Liver (tissue), 8 donors: ENCODE measurements at regions not wholly inside any gene's neighbourhood (a gene's known extent, or its start where the extent isn't known, plus 50 kb on each side); places are given as distances from the start of the nearest gene placed in this dataset.

Source experiments
- DNase-seq: peaks from one replicate; pipeline ENCODE4 v3.0.0-alpha.2; 2017; ENCODE audit warnings: low spot score
- H3K27ac ChIP-seq, 2 donors: one replicate each; pipeline ENCODE4 v1.7.0; 2013; ENCODE audit warnings: inconsistent platforms in 2 of 2, low read length in 2 of 2, control low read depth in 1 of 2, low read depth in 1 of 2, mild to moderate bottlenecking in 1 of 2
- H3K27me3 ChIP-seq, 4 donors: one replicate each; pipeline versions ENCODE4 v1.6.1 to v1.7.0; 2013; ENCODE audit warnings: low read length in 3 of 4, inconsistent platforms in 1 of 4, mild to moderate bottlenecking in 1 of 4, moderate library complexity in 1 of 4; ENCODE audit not compliant: control insufficient read depth in 4 of 4, insufficient read depth in 4 of 4
- H3K36me3 ChIP-seq, 4 donors: one replicate each; pipeline versions ENCODE4 v1.6.1 to v1.7.0; 2013; ENCODE audit warnings: low read length in 3 of 4, mild to moderate bottlenecking in 3 of 4, low read depth in 1 of 4, moderate library complexity in 1 of 4; ENCODE audit not compliant: control insufficient read depth in 4 of 4, insufficient read depth in 3 of 4
- H3K4me1 ChIP-seq, 4 donors: one replicate each; pipeline versions ENCODE4 v1.6.1 to v1.7.0; 2013; ENCODE audit warnings: low read length in 3 of 4, mild to moderate bottlenecking in 3 of 4, moderate library complexity in 1 of 4; ENCODE audit not compliant: control insufficient read depth in 4 of 4, insufficient read depth in 4 of 4
- H3K4me3 ChIP-seq, 3 donors: one replicate each; pipeline versions ENCODE4 v1.6.1 to v1.7.0; 2013; ENCODE audit warnings: low read length in 3 of 3, control low read depth in 1 of 3, low read depth in 1 of 3, mild to moderate bottlenecking in 1 of 3
- H3K9ac ChIP-seq, 2 donors: one replicate each; pipeline ENCODE4 v1.7.0; 2013; ENCODE audit warnings: low read length in 2 of 2, mild to moderate bottlenecking in 2 of 2, moderate library complexity in 2 of 2, control low read depth in 1 of 2, low read depth in 1 of 2
- H3K9me3 ChIP-seq, 4 donors: one replicate each; pipeline versions ENCODE4 v1.6.1 to v1.7.0; 2013; ENCODE audit warnings: low read length in 3 of 4; ENCODE audit not compliant: control insufficient read depth in 4 of 4
- CTCF ChIP-seq: fragments of 150-350 bp; IDR thresholded peaks from 2 replicates; pipeline ENCODE4 v1.5.1; 2017; ENCODE audit warnings: improper control_type of control experiment, low read depth, low read length; ENCODE audit not compliant: missing input control
- EGR1 ChIP-seq, 2 donors: IDR thresholded peaks; 2 replicates each; pipeline ENCODE4 v1.6.1; 2016 to 2018; ENCODE audit warnings: antibody characterized with exemption in 2 of 2, low read depth in 2 of 2
- FOXA1 ChIP-seq: IDR thresholded peaks from 2 replicates; pipeline ENCODE4 v1.6.1; 2016; ENCODE audit warnings: antibody characterized with exemption
- FOXA2 ChIP-seq: IDR thresholded peaks from 2 replicates; pipeline ENCODE4 v1.6.1; 2016; ENCODE audit warnings: antibody characterized with exemption
- GABPA ChIP-seq, 2 donors: IDR thresholded peaks in 1 of 2; conservative IDR thresholded peaks in 1 of 2; 2 replicates each; pipeline ENCODE4 v1.6.1; 2016; ENCODE audit warnings: antibody characterized with exemption in 2 of 2, mild to moderate bottlenecking in 1 of 2, moderate library complexity in 1 of 2
- HNF4A ChIP-seq, 2 donors: conservative IDR thresholded peaks; 2 replicates each; pipeline ENCODE4 v1.6.1; 2016; ENCODE audit warnings: antibody characterized with exemption in 2 of 2, mild to moderate bottlenecking in 2 of 2
- HNF4G ChIP-seq: IDR thresholded peaks from 2 replicates; pipeline ENCODE4 v1.6.1; 2016; ENCODE audit warnings: antibody characterized with exemption
- JUND ChIP-seq, 2 donors: IDR thresholded peaks; 2 replicates each; pipeline ENCODE4 v1.6.1; 2016; ENCODE audit warnings: antibody characterized with exemption in 2 of 2
- MAX ChIP-seq: IDR thresholded peaks from 2 replicates; pipeline ENCODE4 v1.6.1; 2016; ENCODE audit warnings: antibody characterized with exemption
- NR2F2 ChIP-seq: IDR thresholded peaks from 2 replicates; pipeline ENCODE4 v1.6.1; 2016; ENCODE audit warnings: antibody characterized with exemption
- RAD21 ChIP-seq, 2 donors: IDR thresholded peaks; 2 replicates each; pipeline ENCODE4 v1.6.1; 2016; ENCODE audit warnings: antibody characterized with exemption in 2 of 2, mild to moderate bottlenecking in 2 of 2
- REST ChIP-seq: IDR thresholded peaks from 2 replicates; pipeline ENCODE4 v1.6.1; 2016; ENCODE audit warnings: antibody characterized with exemption, mild to moderate bottlenecking
- RXRA ChIP-seq, 2 donors: IDR thresholded peaks; 2 replicates each; pipeline ENCODE4 v1.6.1; 2017 to 2018; ENCODE audit warnings: antibody characterized with exemption in 2 of 2, mild to moderate bottlenecking in 1 of 2
- SP1 ChIP-seq: IDR thresholded peaks from 2 replicates; pipeline ENCODE4 v1.6.1; 2018; ENCODE audit warnings: antibody characterized with exemption, mild to moderate bottlenecking
- TAF1 ChIP-seq: conservative IDR thresholded peaks from 2 replicates; pipeline ENCODE4 v1.6.1; 2016; ENCODE audit warnings: antibody characterized with exemption, mild to moderate bottlenecking
- YY1 ChIP-seq: IDR thresholded peaks from 2 replicates; pipeline ENCODE4 v1.6.1; 2016; ENCODE audit warnings: antibody characterized with exemption, mild to moderate bottlenecking
- WGBS: extraction: QIAGEN DNeasy Blood & Tissue Kit; methylation state at CpG from one replicate; pipeline ENCODE4 v1.1.7; 2013; 5-methylcytosine and 5-hydroxymethylcytosine counted together
- TF ChIP-seq, protein P1 (sequence below): IDR thresholded peaks from 2 replicates; pipeline ENCODE4 v1.6.1; 2016; ENCODE audit warnings: antibody characterized with exemption
- TF ChIP-seq, protein P2 (sequence below): IDR thresholded peaks from 2 replicates; pipeline ENCODE4 v1.6.1; 2016; ENCODE audit warnings: antibody characterized with exemption
- donor health status: healthy.
- donor health status: healthy.
- donor health status: healthy.
- donor health status: healthy.
- donor health status: healthy.

DNA sequence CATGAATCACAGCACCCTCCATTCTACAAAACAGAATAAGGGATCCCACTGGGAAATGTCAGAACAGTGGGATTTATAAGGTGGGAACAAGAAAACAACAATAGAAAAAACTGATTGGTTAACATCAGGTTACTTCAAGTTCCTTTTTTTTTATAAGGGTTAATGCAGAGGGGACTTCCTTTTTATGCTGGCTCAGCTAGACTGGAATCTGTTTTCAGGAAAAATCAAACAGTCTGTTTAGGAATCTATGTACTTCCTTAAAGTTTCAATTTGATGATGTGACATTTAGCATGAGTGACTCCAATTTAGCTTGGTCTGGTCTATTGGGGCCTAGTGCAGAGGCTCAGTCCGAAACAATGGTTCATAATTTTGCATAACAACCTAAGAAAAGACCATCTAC lies 192.9 kb downstream of the ADGRA3 start:
- 79% methylated on average over 1 of the region's 1 CpG for WGBS
- TF ChIP-seq, protein P1, sequence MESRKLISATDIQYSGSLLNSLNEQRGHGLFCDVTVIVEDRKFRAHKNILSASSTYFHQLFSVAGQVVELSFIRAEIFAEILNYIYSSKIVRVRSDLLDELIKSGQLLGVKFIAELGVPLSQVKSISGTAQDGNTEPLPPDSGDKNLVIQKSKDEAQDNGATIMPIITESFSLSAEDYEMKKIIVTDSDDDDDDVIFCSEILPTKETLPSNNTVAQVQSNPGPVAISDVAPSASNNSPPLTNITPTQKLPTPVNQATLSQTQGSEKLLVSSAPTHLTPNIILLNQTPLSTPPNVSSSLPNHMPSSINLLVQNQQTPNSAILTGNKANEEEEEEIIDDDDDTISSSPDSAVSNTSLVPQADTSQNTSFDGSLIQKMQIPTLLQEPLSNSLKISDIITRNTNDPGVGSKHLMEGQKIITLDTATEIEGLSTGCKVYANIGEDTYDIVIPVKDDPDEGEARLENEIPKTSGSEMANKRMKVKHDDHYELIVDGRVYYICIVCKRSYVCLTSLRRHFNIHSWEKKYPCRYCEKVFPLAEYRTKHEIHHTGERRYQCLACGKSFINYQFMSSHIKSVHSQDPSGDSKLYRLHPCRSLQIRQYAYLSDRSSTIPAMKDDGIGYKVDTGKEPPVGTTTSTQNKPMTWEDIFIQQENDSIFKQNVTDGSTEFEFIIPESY, result no peak
- TF ChIP-seq GABPA (IDR thresholded peaks at IDR 0.05 in 1 of 2, conservative IDR thresholded peaks at IDR 0.05 in 1 of 2), result no peak
- H3K36me3 ChIP-seq, result no peaks in the 10 kb centered on the region

DNA sequence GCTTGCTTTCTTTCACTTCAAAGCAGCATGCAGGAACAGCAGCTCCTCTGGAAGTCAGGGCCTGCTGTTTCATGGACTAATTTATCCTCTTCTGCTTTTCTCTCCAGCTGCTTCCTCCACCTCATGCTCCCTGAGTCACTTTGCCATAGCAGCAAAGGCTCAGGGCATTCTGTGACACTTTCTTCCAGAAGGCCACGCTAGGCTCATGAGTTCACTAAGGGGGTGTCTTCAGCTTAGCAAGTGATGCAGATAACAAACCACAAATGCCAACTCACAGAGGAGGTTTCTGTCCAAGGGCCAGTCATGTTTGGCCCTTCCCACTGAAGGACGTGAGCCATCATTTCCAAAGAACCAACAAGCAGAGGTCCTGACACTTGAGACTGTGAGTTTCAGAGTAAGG lies 200.2 kb downstream of the ADGRA3 start:
- Histone ChIP-seq H3K27me3 (no peaks in the 10 kb centered on the region), H3K9ac (no peak overlapping the region), H3K4me1 (no peaks in the 10 kb centered on the region), H3K4me3 (no peak overlapping the region), H3K36me3 (no peaks in the 10 kb centered on the region), H3K27ac (no peak overlapping the region), H3K9me3 (no peaks in the 10 kb centered on the region)
- no peak for DNase-seq
- no peak for TF ChIP-seq HNF4A (conservative IDR thresholded peaks at IDR 0.05)
- no peak for TF ChIP-seq HNF4G
- no peak for TF ChIP-seq CTCF
- TF ChIP-seq GABPA (IDR thresholded peaks at IDR 0.05 in 1 of 2, conservative IDR thresholded peaks at IDR 0.05 in 1 of 2), result no peak
- TF ChIP-seq EGR1 (IDR thresholded peaks at IDR 0.05; ENCODE audit: low read depth in 2 of 2), result no peak
- no peak for TF ChIP-seq TAF1
- TF ChIP-seq RXRA (IDR thresholded peaks at IDR 0.05), result no peak
- TF ChIP-seq YY1, result no peak
- TF ChIP-seq FOXA2, result no peak
- TF ChIP-seq, protein P2, sequence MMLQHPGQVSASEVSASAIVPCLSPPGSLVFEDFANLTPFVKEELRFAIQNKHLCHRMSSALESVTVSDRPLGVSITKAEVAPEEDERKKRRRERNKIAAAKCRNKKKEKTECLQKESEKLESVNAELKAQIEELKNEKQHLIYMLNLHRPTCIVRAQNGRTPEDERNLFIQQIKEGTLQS, result no peak
- TF ChIP-seq, protein P1, result no peak
- no peak for TF ChIP-seq SP1
- no peak for TF ChIP-seq MAX
- TF ChIP-seq REST, result no peak
- TF ChIP-seq NR2F2, result no peak
- TF ChIP-seq JUND (IDR thresholded peaks at IDR 0.05), result no peak
- no peak for TF ChIP-seq RAD21 (IDR thresholded peaks at IDR 0.05)
- no peak for TF ChIP-seq FOXA1
- WGBS, result 72% methylated on average over 2 of the region's 2 CpGs

More for the DNA sequence above, 192.9 kb downstream of the ADGRA3 start:
- H3K27ac ChIP-seq, result no peak overlapping the region
- no peak overlapping the region for H3K9ac ChIP-seq
- H3K27me3 ChIP-seq, result no peaks in the 10 kb centered on the region
- no peak for DNase-seq
- no peaks in the 10 kb centered on the region for H3K9me3 ChIP-seq
- H3K4me1 ChIP-seq, result no peaks in the 10 kb centered on the region
- no peak overlapping the region for H3K4me3 ChIP-seq
